ENCODE measurements at regions not wholly inside any gene's neighbourhood (a gene's known extent, or its start where the extent isn't known, plus 50 kb on each side); places are given as distances from the start of the nearest gene placed in this dataset.

- TF ChIP-seq TARDBP (IDR thresholded peaks at IDR 0.05): no peak
- no peak for TF ChIP-seq SP1 (IDR thresholded peaks at IDR 0.05)
- no peak for TF ChIP-seq SUZ12 (IDR thresholded peaks at IDR 0.05)
- no peak for TF ChIP-seq L3MBTL2 (conservative IDR thresholded peaks at IDR 0.05)
- no peak for TF ChIP-seq FOXM1 (IDR thresholded peaks at IDR 0.05; ENCODE audit: borderline replicate concordance)
- TF ChIP-seq PKNOX1 (IDR thresholded peaks at IDR 0.05): no peak
- TF ChIP-seq BHLHE40 (IDR thresholded peaks at IDR 0.05; ENCODE audit: borderline replicate concordance): no peak
- TF ChIP-seq HDGF (IDR thresholded peaks at IDR 0.05; ENCODE audit: borderline replicate concordance): no peak
- no peak for TF ChIP-seq ARNT (IDR thresholded peaks at IDR 0.05)
- TF ChIP-seq ZNF384 (IDR thresholded peaks at IDR 0.05): no peak
- TF ChIP-seq FOXK2 (IDR thresholded peaks at IDR 0.05): no peak
- no peak for TF ChIP-seq FOXA1 (IDR thresholded peaks at IDR 0.05)
- TF ChIP-seq NFRKB (IDR thresholded peaks at IDR 0.05): no peak
- no peak for TF ChIP-seq ELF4 (IDR thresholded peaks at IDR 0.05)
Observed at GRCh38 chr6:135658481-135658880, 160.9 kb upstream of the AHI1 start.

Data from HEK293T (cell line).